ENCODE measurements at regions not wholly inside any gene's neighbourhood (a gene's known extent, or its start where the extent isn't known, plus 50 kb on each side); places are given as distances from the start of the nearest gene placed in this dataset.

DNA sequence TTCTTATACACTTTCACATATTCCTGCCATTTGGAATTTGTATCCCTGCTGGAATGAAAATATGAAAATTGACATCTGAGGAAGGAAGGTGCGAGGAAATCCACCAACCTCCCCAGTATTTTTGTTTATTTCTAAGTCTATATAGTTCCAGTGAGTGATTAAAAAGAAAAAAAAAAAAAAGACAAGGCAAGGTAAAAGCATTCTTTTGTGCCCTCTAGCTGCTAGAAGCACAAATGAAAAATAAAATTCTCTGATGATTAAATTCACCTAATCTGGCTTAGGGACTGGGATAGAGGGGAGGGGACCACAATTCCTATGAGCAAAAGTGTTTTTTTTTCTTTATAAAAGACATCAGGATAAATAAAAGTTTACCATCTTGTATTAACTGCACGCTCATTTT, 370.9 kb downstream of the NR2F2 start:
- TF ChIP-seq ELF4 (IDR thresholded peaks at IDR 0.05) (no peak), PKNOX1 (IDR thresholded peaks at IDR 0.05) (no peak), LEF1 (IDR thresholded peaks at IDR 0.05; ENCODE audit: borderline replicate concordance) (no peak), TARDBP (IDR thresholded peaks at IDR 0.05) (no peak), L3MBTL2 (conservative IDR thresholded peaks at IDR 0.05) (no peak), ARNT (IDR thresholded peaks at IDR 0.05) (no peak), FOXM1 (IDR thresholded peaks at IDR 0.05; ENCODE audit: borderline replicate concordance) (no peak), SP1 (IDR thresholded peaks at IDR 0.05) (no peak), FOXA1 (IDR thresholded peaks at IDR 0.05) (no peak), FOXK2 (IDR thresholded peaks at IDR 0.05) (no peak), BHLHE40 (IDR thresholded peaks at IDR 0.05; ENCODE audit: borderline replicate concordance) (no peak), HDGF (IDR thresholded peaks at IDR 0.05; ENCODE audit: borderline replicate concordance) (no peak), SUZ12 (IDR thresholded peaks at IDR 0.05) (no peak), CTBP1 (IDR thresholded peaks at IDR 0.05; ENCODE audit: borderline replicate concordance) (no peak)

Data from HEK293T (cell line).